HCT116 (cell line): ENCODE measurements at regions not wholly inside any gene's neighbourhood (a gene's known extent, or its start where the extent isn't known, plus 50 kb on each side); places are given as distances from the start of the nearest gene placed in this dataset.

Source experiments
- ATAC-seq: fragments of 200-7000 bp; cut with Tn5 transposase; 2 replicates; pipeline ENCODE4 v1.9.1; 2020; ENCODE audit warnings: mild to moderate bottlenecking, moderate library complexity
- BruUV-seq: library from RNA; stranded (reverse); fragments of 400-500 nt; replicated peaks from 2 replicates; lab custom pipeline; 2021; lab: Mats Ljungman, UMichigan
- CTCF ChIA-PET: fragments of 300-600 bp; sonication (Branson Sonifier 250); formaldehyde crosslinking; loops from one replicate; lab custom pipeline; 2021; ENCODE audit warnings: antibody characterized with exemption; lab: Charles Lee
- POLR2A ChIA-PET: fragments of 300-600, 350-600 bp; sonication (Branson Sonifier 250); formaldehyde crosslinking; loops from one replicate; lab custom pipeline; 2021; ENCODE audit warnings: antibody characterized with exemption; lab: Charles Lee
- RAD21 ChIA-PET, 2 experiments: fragments of 300-600 bp; sonication (Branson Sonifier 250); formaldehyde crosslinking; loops; one replicate each; lab custom pipeline; 2023; ENCODE audit warnings: low total read pairs in 2 of 2; ENCODE audit not compliant: uncharacterized antibody in 2 of 2, unreplicated experiment in 2 of 2, low non-redundant PET in 1 of 2; lab: Charles Lee
- DNase-seq: peaks from one replicate; pipeline ENCODE4 v3.0.0-alpha.2; 2010; ENCODE audit warnings: low read depth, low spot score
- H2AFZ ChIP-seq: fragments of 200-600 bp; shearing (Covaris generic), sonication (generic); 2 replicates; pipeline ENCODE4 v1.6.1; 2017; ENCODE audit warnings: low read depth, mixed run types, mixed read lengths, antibody characterized with exemption, low read length; ENCODE audit not compliant: poor library complexity, severe bottlenecking
- H3K27ac ChIP-seq: 2 replicates; pipeline ENCODE4 v1.5.1; 2012; ENCODE audit warnings: low read depth, low read length
- H3K27me3 ChIP-seq: fragments of 200-600 bp; sonication (generic); 2 replicates; pipeline ENCODE4 v1.6.1; 2016; ENCODE audit warnings: mixed run types, low read length, mixed read lengths; ENCODE audit not compliant: insufficient read depth
- H3K36me3 ChIP-seq, 2 experiments: fragments of 200-500 bp in 1 of 2; fragments of 200-600 bp in 1 of 2; sonication (Bioruptor generic) in 1 of 2; sonication (generic) in 1 of 2; 2 replicates each; pipeline versions ENCODE4 v1.5.1 to v1.6.1; 2014 to 2016; ENCODE audit warnings: low read length in 2 of 2, inconsistent platforms in 1 of 2, mixed read lengths in 1 of 2, mixed run types in 1 of 2; ENCODE audit not compliant: insufficient read depth in 2 of 2, control insufficient read depth in 1 of 2
- H3K4me1 ChIP-seq, 2 experiments: fragments of 200-600 bp in 1 of 2; sonication (generic) in 1 of 2; 2 replicates each; pipeline versions ENCODE4 v1.5.1 to v1.6.1; 2012 to 2017; ENCODE audit warnings: low read length in 2 of 2, inconsistent platforms in 1 of 2, mild to moderate bottlenecking in 1 of 2, mixed read lengths in 1 of 2, mixed run types in 1 of 2, moderate library complexity in 1 of 2; ENCODE audit not compliant: insufficient read depth in 2 of 2, control insufficient read depth in 1 of 2
- H3K4me2 ChIP-seq: fragments of 200-600 bp; sonication (generic); 2 replicates; pipeline ENCODE4 v1.6.1; 2017; ENCODE audit warnings: mixed run types, low read length, mixed read lengths
- H3K4me3 ChIP-seq, 2 experiments: fragments of 200-600 bp in 1 of 2; sonication (generic) in 1 of 2; replicated peaks in 1 of 2; 2 replicates each; pipeline ENCODE4 v1.5.1; 2011 to 2016; ENCODE audit warnings: low read length in 2 of 2, control low read depth in 1 of 2, low read depth in 1 of 2, mild to moderate bottlenecking in 1 of 2, mixed read lengths in 1 of 2, mixed run types in 1 of 2
- H3K79me2 ChIP-seq: fragments of 200-600 bp; sonication (generic); 2 replicates; pipeline ENCODE4 v1.6.1; 2017; ENCODE audit warnings: mild to moderate bottlenecking, mixed run types, low read length, moderate library complexity, mixed read lengths; ENCODE audit not compliant: insufficient read depth
- H3K9ac ChIP-seq: fragments of 200-600 bp; sonication (generic); 2 replicates; pipeline ENCODE4 v1.6.1; 2016; ENCODE audit warnings: low read length, mixed read lengths
- H3K9me2 ChIP-seq: fragments of 200-600 bp; sonication (generic), shearing (Covaris generic); 2 replicates; pipeline ENCODE4 v1.6.1; 2017; ENCODE audit warnings: mixed run types, mild to moderate bottlenecking, moderate library complexity; ENCODE audit not compliant: insufficient read depth
- H3K9me3 ChIP-seq, 2 experiments: fragments of 200-500 bp in 1 of 2; fragments of 200-600 bp in 1 of 2; sonication (Bioruptor generic) in 1 of 2; sonication (generic) in 1 of 2; 2 replicates each; pipeline ENCODE4 v1.6.1; 2014 to 2017; ENCODE audit warnings: low read length in 2 of 2, mixed read lengths in 2 of 2, inconsistent platforms in 1 of 2, low read depth in 1 of 2, mild to moderate bottlenecking in 1 of 2, mixed run types in 1 of 2, moderate library complexity in 1 of 2; ENCODE audit not compliant: control insufficient read depth in 1 of 2, insufficient read depth in 1 of 2
- H4K20me1 ChIP-seq: fragments of 200-600 bp; sonication (generic), shearing (Covaris generic); 2 replicates; pipeline ENCODE4 v1.6.1; 2017; ENCODE audit warnings: mixed run types, mild to moderate bottlenecking, moderate library complexity; ENCODE audit not compliant: insufficient read depth
- ATF3 ChIP-seq: IDR thresholded peaks from 2 replicates; pipeline ENCODE4 v1.6.1; 2012
- CBX3 ChIP-seq: IDR thresholded peaks from 2 replicates; pipeline ENCODE4 v1.6.1; 2012; ENCODE audit warnings: low read depth
- CEBPB ChIP-seq: IDR thresholded peaks from 2 replicates; pipeline ENCODE4 v1.6.1; 2012; ENCODE audit warnings: low read depth
- ELF1 ChIP-seq: IDR thresholded peaks from 2 replicates; pipeline ENCODE4 v1.6.1; 2012; ENCODE audit warnings: low read depth, borderline replicate concordance
- EZH2 ChIP-seq: fragments of 200-600 bp; sonication (generic); IDR thresholded peaks from 2 replicates; pipeline ENCODE4 v1.6.1; 2017; ENCODE audit warnings: antibody characterized with exemption, mixed run types
- JUND ChIP-seq: IDR thresholded peaks from 2 replicates; pipeline ENCODE4 v1.6.1; 2012
- MAX ChIP-seq: IDR thresholded peaks from 2 replicates; pipeline ENCODE4 v1.6.1; 2012
- SIN3A ChIP-seq: IDR thresholded peaks from 2 replicates; pipeline ENCODE4 v1.6.1; 2012; ENCODE audit warnings: low read depth
- SP1 ChIP-seq: IDR thresholded peaks from 2 replicates; pipeline ENCODE4 v1.6.1; 2012; ENCODE audit warnings: low read depth
- SRF ChIP-seq: IDR thresholded peaks from 2 replicates; pipeline ENCODE4 v1.6.1; 2012; ENCODE audit warnings: low read depth
- YY1 ChIP-seq: IDR thresholded peaks from 2 replicates; pipeline ENCODE4 v1.6.1; 2011; ENCODE audit warnings: low read length, low read depth, moderate library complexity, mild to moderate bottlenecking; ENCODE audit not compliant: insufficient replicate concordance; ENCODE audit errors: extremely low read depth
- intact Hi-C: fragments of 100-400 bp; cut with micrococcal nuclease; formaldehyde crosslinking; loops from 2 replicates; pipeline ENCODE4 v1.10.0; 2022
- TF ChIP-seq, protein P1 (sequence below), 3 experiments: fragments of 200-600 bp in 1 of 3; sonication (generic) in 1 of 3; IDR thresholded peaks in 2 of 3; conservative IDR thresholded peaks in 1 of 3; 2 replicates each; pipeline ENCODE4 v1.5.1; 2012 to 2017; ENCODE audit warnings: low read depth in 2 of 3, low read length in 2 of 3, antibody characterized with exemption in 1 of 3, borderline replicate concordance in 1 of 3, control low read depth in 1 of 3, mild to moderate bottlenecking in 1 of 3, mixed read lengths in 1 of 3, mixed run types in 1 of 3, moderate library complexity in 1 of 3; ENCODE audit not compliant: insufficient read depth in 1 of 3

DNA sequence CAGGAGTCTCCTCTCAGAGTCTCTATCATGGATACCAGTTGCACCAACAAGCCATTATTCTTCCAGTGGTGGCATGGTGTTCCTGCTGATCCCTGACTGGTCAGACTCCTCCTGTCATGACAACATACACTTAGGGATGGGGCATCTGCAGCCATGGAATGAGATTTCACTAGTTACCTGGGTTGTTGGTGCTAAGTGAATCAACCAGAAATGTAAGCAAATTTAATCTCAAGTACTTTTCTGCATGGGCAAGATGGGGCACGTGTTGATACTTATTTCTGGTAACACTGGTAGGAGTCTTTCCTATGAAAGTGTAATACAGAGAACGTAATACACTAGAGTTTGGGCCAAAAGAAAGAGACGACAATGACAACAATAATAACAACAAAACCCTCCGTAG is 211.5 kb upstream of the FOXN3 start:
- Histone ChIP-seq H4K20me1 (no peaks in the 10 kb centered on the region), H3K9me3 (no peaks in the 10 kb centered on the region), H3K79me2 (no peaks in the 10 kb centered on the region), H3K27me3 (no peaks in the 10 kb centered on the region), H2AFZ (no peak overlapping the region), H3K4me3 (no peak overlapping the region), H3K4me2 (no peak overlapping the region), H3K27ac (no peak overlapping the region), H3K36me3 (no peaks in the 10 kb centered on the region), H3K4me1 (peaks cover 0 to 5% of the 10 kb centered on the region in 2 experiments; a peak in 1 of 4 replicates), H3K9me2 (no peaks in the 10 kb centered on the region), H3K9ac (no peak overlapping the region)
- no peak for DNase-seq
- RAD21 ChIA-PET: no interaction called here
- BruUV-seq: no TSS peak
- CTCF ChIA-PET: no interaction called here
- POLR2A ChIA-PET: no interaction called here
- TF ChIP-seq ATF3: no peak
- TF ChIP-seq, protein P1, sequence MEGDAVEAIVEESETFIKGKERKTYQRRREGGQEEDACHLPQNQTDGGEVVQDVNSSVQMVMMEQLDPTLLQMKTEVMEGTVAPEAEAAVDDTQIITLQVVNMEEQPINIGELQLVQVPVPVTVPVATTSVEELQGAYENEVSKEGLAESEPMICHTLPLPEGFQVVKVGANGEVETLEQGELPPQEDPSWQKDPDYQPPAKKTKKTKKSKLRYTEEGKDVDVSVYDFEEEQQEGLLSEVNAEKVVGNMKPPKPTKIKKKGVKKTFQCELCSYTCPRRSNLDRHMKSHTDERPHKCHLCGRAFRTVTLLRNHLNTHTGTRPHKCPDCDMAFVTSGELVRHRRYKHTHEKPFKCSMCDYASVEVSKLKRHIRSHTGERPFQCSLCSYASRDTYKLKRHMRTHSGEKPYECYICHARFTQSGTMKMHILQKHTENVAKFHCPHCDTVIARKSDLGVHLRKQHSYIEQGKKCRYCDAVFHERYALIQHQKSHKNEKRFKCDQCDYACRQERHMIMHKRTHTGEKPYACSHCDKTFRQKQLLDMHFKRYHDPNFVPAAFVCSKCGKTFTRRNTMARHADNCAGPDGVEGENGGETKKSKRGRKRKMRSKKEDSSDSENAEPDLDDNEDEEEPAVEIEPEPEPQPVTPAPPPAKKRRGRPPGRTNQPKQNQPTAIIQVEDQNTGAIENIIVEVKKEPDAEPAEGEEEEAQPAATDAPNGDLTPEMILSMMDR (IDR thresholded peaks at IDR 0.05 in 2 of 3, conservative IDR thresholded peaks at IDR 0.05 in 1 of 3; ENCODE audit: borderline replicate concordance in 1 of 3, insufficient read depth in 1 of 3, low read depth in 2 of 3, low read length in 2 of 3): no peak
- no peak for TF ChIP-seq SRF
- no peak for TF ChIP-seq CBX3
- no peak for TF ChIP-seq ELF1
- no peak for TF ChIP-seq YY1
- TF ChIP-seq SP1: no peak
- TF ChIP-seq EZH2: no peak
- ATAC-seq: no peak
- intact Hi-C loops: no loop called here

- POLR2A ChIA-PET: no interaction called here
- intact Hi-C loops: no loop called here
- no peak overlapping the region for H2AFZ ChIP-seq
- no peaks in the 10 kb centered on the region for H3K36me3 ChIP-seq
- no peak overlapping the region for H3K4me3 ChIP-seq
- no peaks in the 10 kb centered on the region for H3K79me2 ChIP-seq
- DNase-seq: no peak
- RAD21 ChIA-PET: no interaction called here
- H3K4me1 ChIP-seq: peaks cover 0 to 5% of the 10 kb centered on the region in 2 experiments; a peak in 1 of 4 replicates
- H3K9me3 ChIP-seq: no peaks in the 10 kb centered on the region
- no peak overlapping the region for H3K9ac ChIP-seq
- no peaks in the 10 kb centered on the region for H4K20me1 ChIP-seq
- BruUV-seq: no TSS peak
- ATAC-seq: no peak
- TF ChIP-seq CEBPB: no peak
- TF ChIP-seq SIN3A: no peak
- no peak for TF ChIP-seq JUND
- TF ChIP-seq MAX: no peak
- TF ChIP-seq ATF3: no peak
- TF ChIP-seq, protein P1 (IDR thresholded peaks at IDR 0.05 in 2 of 3, conservative IDR thresholded peaks at IDR 0.05 in 1 of 3; ENCODE audit: borderline replicate concordance in 1 of 3, insufficient read depth in 1 of 3, low read depth in 2 of 3, low read length in 2 of 3): no peak
- no peak overlapping the region for H3K4me2 ChIP-seq
- no peaks in the 10 kb centered on the region for H3K27me3 ChIP-seq
- no peak overlapping the region for H3K27ac ChIP-seq
- no peaks in the 10 kb centered on the region for H3K9me2 ChIP-seq
- CTCF ChIA-PET: no interaction called here
Measured at GRCh38 chr14:89626233-89626806, 209.3 kb upstream of the FOXN3 start.
